ENCODE measurements at regions not wholly inside any gene's neighbourhood (a gene's known extent, or its start where the extent isn't known, plus 50 kb on each side); places are given as distances from the start of the nearest gene placed in this dataset.

GRCh38 chr6:41487860-41488432 is 58.2 kb upstream of the FOXP4 start:
- TF ChIP-seq ZNF623 (tag by site-specific recombination; IDR thresholded peaks at IDR 0.05) (no peak), ZNF239 (tag by site-specific recombination; IDR thresholded peaks at IDR 0.05) (no peak), CTCF (tag by site-specific recombination; IDR thresholded peaks at IDR 0.05) (no peak), ZNF585B (tag by site-specific recombination; IDR thresholded peaks at IDR 0.05) (no peak), ZNF146 (tag by site-specific recombination; IDR thresholded peaks at IDR 0.05) (no peak), ZBTB17 (tag by site-specific recombination; IDR thresholded peaks at IDR 0.05) (no peak), ZEB2 (tag by site-specific recombination; IDR thresholded peaks at IDR 0.05) (no peak), PRDM4 (tag by site-specific recombination; IDR thresholded peaks at IDR 0.05) (no peak), ZSCAN18 (tag by site-specific recombination; IDR thresholded peaks at IDR 0.05) (no peak), ZNF830 (tag by site-specific recombination; IDR thresholded peaks at IDR 0.05; ENCODE audit: low read depth) (no peak), ZNF580 (tag by site-specific recombination; IDR thresholded peaks at IDR 0.05) (no peak), ZBTB1 (tag by site-specific recombination; IDR thresholded peaks at IDR 0.05) (no peak), ZBTB21 (tag by site-specific recombination; IDR thresholded peaks at IDR 0.05) (no peak)
